GM19452 (cell line): ENCODE measurements at regions not wholly inside any gene's neighbourhood (a gene's known extent, or its start where the extent isn't known, plus 50 kb on each side); places are given as distances from the start of the nearest gene placed in this dataset.
A peak's percentile ranks its signal among the peaks of the same experiment; 100 is the strongest.
"Not testable (repeated sequence)": the region's sequence is repeated elsewhere in the genome, so short reads cannot be mapped to it uniquely, and the experiment has no call there.

ENCODE experiments used
- ATAC-seq: cut with Tn5 transposase; IDR thresholded peaks from one replicate; pipeline ENCODE4 v1.9.1; 2021; ENCODE audit not compliant: unreplicated experiment

GRCh38 chr5:21071421-21071820 is 1083.4 kb upstream of the CDH18 start:
- no peak for ATAC-seq

- ATAC-seq, result no peak
Observed at GRCh38 chr5:21070858-21071257, 1082.9 kb upstream of the CDH18 start.

GRCh38 chr5:21067724-21068123 is 1079.7 kb upstream of the CDH18 start:
- no peak for ATAC-seq

GRCh38 chr5:21063146-21063545 is 1075.1 kb upstream of the CDH18 start:
- no peak for ATAC-seq

- peak; percentile 97 for ATAC-seq
Observed at GRCh38 chr5:21058289-21058688, 1070.3 kb upstream of the CDH18 start.

- no peak for ATAC-seq
Observed at GRCh38 chr5:21051945-21052344, 1063.9 kb upstream of the CDH18 start.

GRCh38 chr5:21049901-21050300 is 1061.9 kb upstream of the CDH18 start:
- ATAC-seq, result no peak

GRCh38 chr5:21030981-21031380 is 1043.0 kb upstream of the CDH18 start:
- no peak for ATAC-seq

- no peak for ATAC-seq
Observed at GRCh38 chr5:21024966-21025365, 1037.0 kb upstream of the CDH18 start.

- ATAC-seq, result no peak
Observed at GRCh38 chr5:21013237-21013636, 1025.2 kb upstream of the CDH18 start.

GRCh38 chr5:21007781-21008180 is 1019.8 kb upstream of the CDH18 start:
- ATAC-seq, result no peak

GRCh38 chr5:20988933-20989332 is 1000.9 kb upstream of the CDH18 start:
- not testable (repeated sequence) for ATAC-seq

- no peak for ATAC-seq
Observed at GRCh38 chr5:20985754-20986153, 997.8 kb upstream of the CDH18 start.

GRCh38 chr5:20974426-20974825 is 986.4 kb upstream of the CDH18 start:
- no peak for ATAC-seq

GRCh38 chr5:20972419-20972925 is 984.5 kb upstream of the CDH18 start:
- ATAC-seq, result peak; percentile 79

GRCh38 chr5:20959347-20959746 is 971.3 kb upstream of the CDH18 start:
- ATAC-seq, result no peak

- ATAC-seq, result no peak
Observed at GRCh38 chr5:20958641-20959040, 970.6 kb upstream of the CDH18 start.

- ATAC-seq, result no peak
Observed at GRCh38 chr5:20956134-20956533, 968.1 kb upstream of the CDH18 start.

- no peak for ATAC-seq
Observed at GRCh38 chr5:20949636-20950035, 961.6 kb upstream of the CDH18 start.

- not testable (repeated sequence) for ATAC-seq
Observed at GRCh38 chr5:20943183-20943971, 955.4 kb upstream of the CDH18 start.

- ATAC-seq, result not testable (repeated sequence)
Observed at GRCh38 chr5:20942603-20943002, 954.6 kb upstream of the CDH18 start.

- not testable (repeated sequence) for ATAC-seq
Observed at GRCh38 chr5:20940786-20941185, 952.8 kb upstream of the CDH18 start.

- ATAC-seq, result not testable (repeated sequence)
Observed at GRCh38 chr5:20890936-20891335, 902.9 kb upstream of the CDH18 start.
